GM12891 (cell line): ENCODE measurements at regions not wholly inside any gene's neighbourhood (a gene's known extent, or its start where the extent isn't known, plus 50 kb on each side); places are given as distances from the start of the nearest gene placed in this dataset.

Experiments used
- PAX5 ChIP-seq: IDR thresholded peaks from 2 replicates; pipeline ENCODE4 v1.6.1; 2011; ENCODE audit warnings: low read length, moderate library complexity, mild to moderate bottlenecking; ENCODE audit not compliant: insufficient read depth, severe bottlenecking
- POLR2A ChIP-seq: IDR thresholded peaks from 2 replicates; pipeline ENCODE4 v1.6.1; 2011; ENCODE audit warnings: low read depth, low read length, control low read depth
- POLR2AphosphoS5 ChIP-seq: IDR thresholded peaks from 2 replicates; pipeline ENCODE4 v1.6.1; 2011; ENCODE audit warnings: low read depth, low read length, control low read depth
- POU2F2 ChIP-seq: IDR thresholded peaks from 2 replicates; pipeline ENCODE4 v1.6.1; 2011; ENCODE audit warnings: low read depth, mild to moderate bottlenecking, control low read depth, low read length, moderate library complexity
- TAF1 ChIP-seq: IDR thresholded peaks from 2 replicates; pipeline ENCODE4 v1.6.1; 2011; ENCODE audit warnings: low read depth, low read length, control low read depth

DNA sequence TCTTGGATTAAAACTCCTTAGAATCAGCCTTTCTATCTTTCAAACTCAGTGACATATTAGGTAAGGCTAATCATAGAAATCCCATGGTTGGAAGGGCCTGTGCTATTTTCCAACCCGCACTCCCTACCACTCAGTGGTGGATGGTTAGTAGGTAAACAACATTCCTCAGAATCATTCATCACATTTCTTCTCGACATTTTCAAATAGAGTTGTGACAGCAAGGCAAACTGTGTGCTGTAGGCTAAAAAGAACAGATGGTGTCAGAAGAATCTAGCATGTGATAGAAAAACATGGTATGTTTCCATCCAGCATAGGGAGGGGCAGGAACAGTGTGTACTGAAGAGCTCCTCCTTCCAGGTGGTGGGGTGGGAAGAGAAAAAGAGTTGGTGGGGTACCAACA is 227.3 kb upstream of the NMUR2 start:
- no peak for TF ChIP-seq POU2F2
- no peak for TF ChIP-seq TAF1
- no peak for TF ChIP-seq POLR2AphosphoS5
- TF ChIP-seq POLR2A = no peak
- no peak for TF ChIP-seq PAX5
